ENCODE measurements at regions not wholly inside any gene's neighbourhood (a gene's known extent, or its start where the extent isn't known, plus 50 kb on each side); places are given as distances from the start of the nearest gene placed in this dataset.

DNA sequence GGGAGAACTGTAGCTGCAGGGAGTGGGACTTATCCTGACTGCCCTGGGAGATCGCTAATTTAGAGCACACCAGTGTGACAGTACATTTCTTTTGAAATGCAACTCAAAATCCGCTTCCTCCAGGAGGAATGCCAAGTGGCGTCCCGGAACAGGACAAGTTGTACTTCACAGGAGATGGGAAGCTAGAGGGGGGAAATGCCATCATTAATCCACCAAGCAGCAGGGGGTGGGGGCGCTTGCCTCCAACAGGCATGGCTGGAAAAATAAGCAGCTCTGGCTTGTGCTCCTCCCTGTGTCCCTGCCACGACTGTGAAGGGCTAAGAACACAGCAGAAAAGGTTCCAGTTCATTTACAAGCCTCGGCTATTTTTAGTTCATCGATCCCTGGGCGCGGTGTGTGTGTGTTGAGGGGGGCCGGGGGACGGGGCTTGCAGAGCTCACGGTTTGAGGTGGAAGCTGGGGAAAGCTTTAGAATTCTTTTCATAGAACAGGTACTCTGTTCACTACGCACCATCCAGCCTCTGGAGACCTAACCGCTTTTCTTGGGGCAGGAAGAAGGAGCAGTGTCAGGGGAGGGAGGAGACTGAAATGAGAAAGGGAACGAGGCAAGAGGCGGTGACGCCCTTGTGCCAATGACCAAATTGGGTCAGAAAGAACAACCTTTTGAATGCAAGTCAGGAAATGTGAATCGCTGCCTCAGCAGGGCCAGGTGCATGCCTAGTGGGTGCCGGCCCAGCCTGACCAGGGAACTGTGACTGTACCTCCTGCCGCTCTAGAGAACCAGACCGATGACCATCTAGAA is 51.8 kb upstream of the DGKG start:
- peak in 1 of 2 donors; percentile 40 for DNase-seq (ENCODE audit: low spot score in 2 of 2)
- FAIRE-seq: no peak

DNA sequence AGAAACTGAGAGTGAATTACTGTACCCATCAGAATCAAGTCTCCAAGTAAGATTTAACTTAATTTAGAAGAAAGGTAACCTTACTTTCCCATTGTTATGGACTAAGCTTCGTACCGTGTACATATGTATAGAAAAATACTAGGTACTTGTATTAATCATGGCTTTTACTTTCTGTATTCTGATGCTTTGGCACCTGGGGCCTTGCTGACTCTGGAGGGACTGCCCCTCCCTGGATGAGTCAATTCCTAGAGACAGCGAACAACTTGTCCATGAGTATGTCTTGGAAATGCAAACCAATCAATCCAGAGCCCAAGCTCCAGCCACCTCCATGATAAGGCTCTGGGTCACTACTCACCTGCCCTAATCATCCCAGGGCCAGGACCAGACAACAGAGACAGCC is 50.0 kb upstream of the DGKG start:
- DNase-seq (ENCODE audit: low spot score in 2 of 2): no peak
- no peak for FAIRE-seq
